HL-60 (cell line): ENCODE measurements at regions not wholly inside any gene's neighbourhood (a gene's known extent, or its start where the extent isn't known, plus 50 kb on each side); places are given as distances from the start of the nearest gene placed in this dataset.

ENCODE experiments used
- DNase-seq, 2 experiments: peaks; one replicate each; pipeline ENCODE4 v3.0.0-alpha.2; 2010 to 2020; ENCODE audit warnings: low read depth in 1 of 2, low spot score in 1 of 2
- H3K27ac ChIP-seq: fragments of 250-450 bp; sonication (Bioruptor Pico); replicated peaks from 2 replicates; pipeline ENCODE4 v1.5.1; 2020; ENCODE audit warnings: mild to moderate bottlenecking, moderate library complexity
- H3K27me3 ChIP-seq: fragments of 250-450 bp; sonication (Bioruptor Pico); 2 replicates; pipeline ENCODE4 v1.5.1; 2021; ENCODE audit warnings: mild to moderate bottlenecking, moderate library complexity; ENCODE audit not compliant: insufficient read depth, poor library complexity, severe bottlenecking
- H3K4me3 ChIP-seq: replicated peaks from 2 replicates; pipeline ENCODE4 v1.5.1; 2011; ENCODE audit warnings: mild to moderate bottlenecking, control low read depth, low read length; ENCODE audit not compliant: insufficient read depth
- GABPA ChIP-seq: IDR thresholded peaks from 2 replicates; pipeline ENCODE4 v1.6.1; 2012; ENCODE audit warnings: low read depth
- POLR2AphosphoS5 ChIP-seq: IDR thresholded peaks from 2 replicates; pipeline ENCODE4 v1.6.1; 2012; ENCODE audit warnings: low read depth
- SPI1 ChIP-seq: IDR thresholded peaks from 2 replicates; pipeline ENCODE4 v1.6.1; 2012; ENCODE audit warnings: low read depth, mild to moderate bottlenecking, borderline replicate concordance
- TF ChIP-seq, protein P1 (sequence below): IDR thresholded peaks from 2 replicates; pipeline ENCODE4 v1.6.1; 2012; ENCODE audit warnings: low read depth; ENCODE audit not compliant: insufficient replicate concordance
- TF ChIP-seq, protein P2 (sequence below): IDR thresholded peaks from one replicate; pipeline ENCODE4 v1.5.1; 2011; ENCODE audit warnings: low read length, control low read depth, inconsistent platforms; ENCODE audit not compliant: insufficient read depth

DNA sequence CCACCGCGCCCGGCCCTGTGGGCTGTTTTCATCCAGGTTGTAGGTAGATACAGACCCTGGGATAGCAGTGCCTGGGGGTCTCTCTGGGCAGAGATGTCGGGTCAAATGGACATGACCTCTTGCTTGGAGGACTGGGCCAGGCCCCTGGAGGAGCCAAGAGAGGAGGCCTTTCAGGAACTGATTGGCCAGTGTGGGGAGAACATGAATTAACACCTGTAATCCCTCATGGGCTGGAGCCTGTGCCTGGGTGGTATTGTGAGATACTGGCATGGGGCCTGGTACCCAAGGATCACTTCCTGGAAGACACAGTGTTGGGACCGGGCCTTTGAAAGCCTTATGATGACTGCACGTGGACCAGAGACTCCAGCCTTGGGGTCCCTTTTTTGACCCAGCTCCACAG is 158.7 kb upstream of the SKOR2 start:
- peaks cover 11% of the 10 kb centered on the region for H3K27me3 ChIP-seq
- DNase-seq = no peak
- TF ChIP-seq GABPA (no peak), POLR2AphosphoS5 (no peak), SPI1 (no peak)
- TF ChIP-seq, protein P1, sequence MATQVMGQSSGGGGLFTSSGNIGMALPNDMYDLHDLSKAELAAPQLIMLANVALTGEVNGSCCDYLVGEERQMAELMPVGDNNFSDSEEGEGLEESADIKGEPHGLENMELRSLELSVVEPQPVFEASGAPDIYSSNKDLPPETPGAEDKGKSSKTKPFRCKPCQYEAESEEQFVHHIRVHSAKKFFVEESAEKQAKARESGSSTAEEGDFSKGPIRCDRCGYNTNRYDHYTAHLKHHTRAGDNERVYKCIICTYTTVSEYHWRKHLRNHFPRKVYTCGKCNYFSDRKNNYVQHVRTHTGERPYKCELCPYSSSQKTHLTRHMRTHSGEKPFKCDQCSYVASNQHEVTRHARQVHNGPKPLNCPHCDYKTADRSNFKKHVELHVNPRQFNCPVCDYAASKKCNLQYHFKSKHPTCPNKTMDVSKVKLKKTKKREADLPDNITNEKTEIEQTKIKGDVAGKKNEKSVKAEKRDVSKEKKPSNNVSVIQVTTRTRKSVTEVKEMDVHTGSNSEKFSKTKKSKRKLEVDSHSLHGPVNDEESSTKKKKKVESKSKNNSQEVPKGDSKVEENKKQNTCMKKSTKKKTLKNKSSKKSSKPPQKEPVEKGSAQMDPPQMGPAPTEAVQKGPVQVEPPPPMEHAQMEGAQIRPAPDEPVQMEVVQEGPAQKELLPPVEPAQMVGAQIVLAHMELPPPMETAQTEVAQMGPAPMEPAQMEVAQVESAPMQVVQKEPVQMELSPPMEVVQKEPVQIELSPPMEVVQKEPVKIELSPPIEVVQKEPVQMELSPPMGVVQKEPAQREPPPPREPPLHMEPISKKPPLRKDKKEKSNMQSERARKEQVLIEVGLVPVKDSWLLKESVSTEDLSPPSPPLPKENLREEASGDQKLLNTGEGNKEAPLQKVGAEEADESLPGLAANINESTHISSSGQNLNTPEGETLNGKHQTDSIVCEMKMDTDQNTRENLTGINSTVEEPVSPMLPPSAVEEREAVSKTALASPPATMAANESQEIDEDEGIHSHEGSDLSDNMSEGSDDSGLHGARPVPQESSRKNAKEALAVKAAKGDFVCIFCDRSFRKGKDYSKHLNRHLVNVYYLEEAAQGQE = no peak
- TF ChIP-seq, protein P2, sequence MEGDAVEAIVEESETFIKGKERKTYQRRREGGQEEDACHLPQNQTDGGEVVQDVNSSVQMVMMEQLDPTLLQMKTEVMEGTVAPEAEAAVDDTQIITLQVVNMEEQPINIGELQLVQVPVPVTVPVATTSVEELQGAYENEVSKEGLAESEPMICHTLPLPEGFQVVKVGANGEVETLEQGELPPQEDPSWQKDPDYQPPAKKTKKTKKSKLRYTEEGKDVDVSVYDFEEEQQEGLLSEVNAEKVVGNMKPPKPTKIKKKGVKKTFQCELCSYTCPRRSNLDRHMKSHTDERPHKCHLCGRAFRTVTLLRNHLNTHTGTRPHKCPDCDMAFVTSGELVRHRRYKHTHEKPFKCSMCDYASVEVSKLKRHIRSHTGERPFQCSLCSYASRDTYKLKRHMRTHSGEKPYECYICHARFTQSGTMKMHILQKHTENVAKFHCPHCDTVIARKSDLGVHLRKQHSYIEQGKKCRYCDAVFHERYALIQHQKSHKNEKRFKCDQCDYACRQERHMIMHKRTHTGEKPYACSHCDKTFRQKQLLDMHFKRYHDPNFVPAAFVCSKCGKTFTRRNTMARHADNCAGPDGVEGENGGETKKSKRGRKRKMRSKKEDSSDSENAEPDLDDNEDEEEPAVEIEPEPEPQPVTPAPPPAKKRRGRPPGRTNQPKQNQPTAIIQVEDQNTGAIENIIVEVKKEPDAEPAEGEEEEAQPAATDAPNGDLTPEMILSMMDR = no peak
- H3K27ac ChIP-seq = no peak overlapping the region
- no peak overlapping the region for H3K4me3 ChIP-seq

DNA sequence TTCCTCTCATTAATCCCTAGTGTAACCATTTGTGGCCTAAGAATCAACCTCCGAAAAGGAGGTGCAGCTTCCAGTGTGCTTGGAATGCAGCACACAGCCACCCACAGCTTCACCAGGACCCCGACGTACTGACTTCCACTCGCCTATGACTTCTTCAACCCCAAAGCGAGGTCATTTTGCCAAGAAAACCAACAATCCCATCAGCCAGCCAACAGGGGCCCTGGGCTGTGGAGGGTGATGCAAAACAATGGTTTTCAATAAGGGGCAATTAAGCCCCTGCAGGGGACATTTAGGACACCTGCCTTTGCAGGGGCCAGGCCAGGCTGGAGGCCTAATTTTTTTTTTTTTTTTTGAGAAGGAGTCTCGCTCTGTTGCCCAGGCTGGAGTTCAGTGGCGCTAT is 158.1 kb upstream of the SKOR2 start:
- no peak for DNase-seq
- H3K4me3 ChIP-seq = no peak overlapping the region
- H3K27ac ChIP-seq = no peak overlapping the region
- no peak for TF ChIP-seq SPI1
- TF ChIP-seq GABPA = no peak
- TF ChIP-seq, protein P2 = no peak
- TF ChIP-seq, protein P1 = no peak
- no peak for TF ChIP-seq POLR2AphosphoS5
- peaks cover 11% of the 10 kb centered on the region for H3K27me3 ChIP-seq

DNA sequence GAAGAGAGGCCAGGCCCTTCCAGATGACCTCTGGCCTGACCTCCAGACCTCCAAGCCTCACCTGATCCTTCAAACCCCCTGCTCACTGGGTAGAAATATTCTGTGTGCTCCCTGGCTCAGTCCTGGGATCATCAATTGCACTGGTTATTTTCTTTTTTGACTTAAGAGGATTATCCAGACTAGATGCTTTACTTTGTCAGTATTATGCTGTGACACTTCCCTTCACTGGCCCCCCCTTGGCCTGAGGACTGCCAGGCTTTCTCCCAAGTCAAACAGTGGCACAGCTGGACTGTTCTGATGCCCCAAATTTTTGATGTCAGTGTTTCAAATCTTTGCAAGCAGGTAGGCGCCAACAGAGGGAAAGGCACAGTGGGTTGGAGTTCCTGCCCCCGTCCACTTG is 156.3 kb upstream of the SKOR2 start:
- H3K4me3 ChIP-seq = no peak overlapping the region
- TF ChIP-seq, protein P1 = no peak
- TF ChIP-seq SPI1 = no peak
- no peak for TF ChIP-seq POLR2AphosphoS5
- TF ChIP-seq, protein P2 = no peak
- no peak for TF ChIP-seq GABPA
- H3K27me3 ChIP-seq = peaks cover 7% of the 10 kb centered on the region
- no peak overlapping the region for H3K27ac ChIP-seq
- no peak for DNase-seq
